ENCODE measurements at regions not wholly inside any gene's neighbourhood (a gene's known extent, or its start where the extent isn't known, plus 50 kb on each side); places are given as distances from the start of the nearest gene placed in this dataset.
"Not testable (repeated sequence)": the region's sequence is repeated elsewhere in the genome, so short reads cannot be mapped to it uniquely, and the experiment has no call there.

DNA sequence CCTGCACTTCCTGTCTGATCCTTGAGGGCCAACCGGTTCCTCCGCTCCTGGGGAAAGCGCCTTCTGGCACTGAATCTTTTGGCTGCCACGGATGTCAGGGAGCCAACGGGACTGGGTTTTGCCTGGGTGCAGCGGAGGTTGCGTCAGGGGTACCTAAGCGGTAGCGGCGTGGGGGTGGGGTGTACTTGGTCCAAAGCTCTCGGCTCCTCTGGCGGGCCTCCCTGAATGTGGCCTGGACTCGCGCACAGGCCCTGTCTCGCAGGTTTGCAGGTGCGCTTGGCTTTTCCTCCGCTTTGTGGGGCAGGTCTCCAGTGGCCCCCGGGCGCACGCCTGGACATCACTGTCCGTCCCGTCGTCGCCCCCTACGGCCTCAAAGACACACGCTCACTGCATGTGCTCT, 1410.1 kb upstream of the PCDH10 start:
- not testable (repeated sequence) for H3K27ac ChIP-seq (ENCODE audit: low read length); H3K4me3 ChIP-seq (ENCODE audit: low read depth in 1 of 2, low read length in 2 of 2); H3K4me1 ChIP-seq (ENCODE audit: control insufficient read depth in 1 of 2, insufficient read depth in 2 of 2, low read length in 2 of 2); H3K36me3 ChIP-seq (ENCODE audit: control insufficient read depth in 1 of 2, insufficient read depth in 2 of 2, low read length in 2 of 2); H3K27me3 ChIP-seq (ENCODE audit: low read depth, low read length); H3K9me3 ChIP-seq (ENCODE audit: control insufficient read depth in 1 of 2, low read length in 2 of 2)

DNA sequence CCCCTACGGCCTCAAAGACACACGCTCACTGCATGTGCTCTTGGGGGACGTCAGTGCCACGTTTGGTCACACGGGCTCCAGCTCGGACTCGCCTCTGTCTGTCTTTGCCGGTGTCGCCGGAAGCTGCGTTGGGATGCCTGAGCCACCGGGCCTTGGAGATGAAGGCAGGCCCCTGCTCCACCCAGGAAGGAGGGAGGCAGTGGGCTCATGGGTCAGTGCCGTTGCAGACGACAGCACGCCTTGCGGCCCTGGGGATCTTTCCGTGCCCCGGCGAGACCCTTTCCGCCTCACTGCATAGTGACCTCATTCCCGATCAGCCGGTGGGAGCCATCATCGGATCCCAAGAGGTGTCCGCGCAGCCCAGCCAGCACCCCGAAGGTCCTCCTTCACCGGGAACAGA, 1407.3 kb upstream of the PCDH10 start:
- H3K27ac ChIP-seq (ENCODE audit: low read length); H3K4me1 ChIP-seq (ENCODE audit: control insufficient read depth in 1 of 2, insufficient read depth in 2 of 2, low read length in 2 of 2); H3K36me3 ChIP-seq (ENCODE audit: control insufficient read depth in 1 of 2, insufficient read depth in 2 of 2, low read length in 2 of 2); H3K9me3 ChIP-seq (ENCODE audit: control insufficient read depth in 1 of 2, low read length in 2 of 2); H3K27me3 ChIP-seq (ENCODE audit: low read depth, low read length); H3K4me3 ChIP-seq (ENCODE audit: low read depth in 1 of 2, low read length in 2 of 2): not testable (repeated sequence)

DNA sequence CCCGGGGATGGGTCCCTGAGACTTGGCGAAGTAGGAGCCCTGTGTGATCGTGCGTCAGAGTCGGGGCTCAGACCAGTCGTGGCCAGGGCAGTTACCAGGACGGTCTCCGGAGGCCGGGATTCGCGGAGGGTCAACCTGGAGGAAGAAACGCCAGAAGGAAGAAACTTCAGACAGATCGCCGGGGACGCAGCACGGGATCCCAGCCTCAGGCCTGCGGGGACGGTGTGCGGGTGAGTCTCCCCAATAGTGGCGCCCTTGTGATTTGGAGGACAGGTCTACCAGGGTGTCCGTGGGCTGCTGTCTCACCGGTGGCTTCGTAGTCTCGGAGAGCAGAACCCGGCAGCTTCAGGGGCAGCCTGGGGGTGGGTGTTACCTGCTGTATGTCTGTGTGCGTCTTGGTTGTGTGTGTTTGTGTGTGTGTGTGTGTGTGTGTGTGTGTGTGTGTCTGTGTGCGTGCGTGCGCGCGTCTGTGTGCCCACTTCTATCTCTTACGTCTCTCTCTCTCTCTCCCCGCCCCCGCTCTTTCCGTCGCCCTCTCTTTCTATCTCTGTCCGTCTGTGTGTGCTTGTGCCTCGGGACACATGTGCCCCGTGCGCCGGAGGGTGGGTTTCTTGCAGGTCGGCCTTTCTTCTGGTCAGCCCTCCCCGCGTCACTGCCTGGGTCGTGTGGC, 1406.4 kb upstream of the PCDH10 start:
- not testable (repeated sequence) for H3K27me3 ChIP-seq (ENCODE audit: low read depth, low read length); H3K36me3 ChIP-seq (ENCODE audit: control insufficient read depth in 1 of 2, insufficient read depth in 2 of 2, low read length in 2 of 2); H3K4me1 ChIP-seq (ENCODE audit: control insufficient read depth in 1 of 2, insufficient read depth in 2 of 2, low read length in 2 of 2); H3K27ac ChIP-seq (ENCODE audit: low read length); H3K9me3 ChIP-seq (ENCODE audit: control insufficient read depth in 1 of 2, low read length in 2 of 2); H3K4me3 ChIP-seq (ENCODE audit: low read depth in 1 of 2, low read length in 2 of 2)

DNA sequence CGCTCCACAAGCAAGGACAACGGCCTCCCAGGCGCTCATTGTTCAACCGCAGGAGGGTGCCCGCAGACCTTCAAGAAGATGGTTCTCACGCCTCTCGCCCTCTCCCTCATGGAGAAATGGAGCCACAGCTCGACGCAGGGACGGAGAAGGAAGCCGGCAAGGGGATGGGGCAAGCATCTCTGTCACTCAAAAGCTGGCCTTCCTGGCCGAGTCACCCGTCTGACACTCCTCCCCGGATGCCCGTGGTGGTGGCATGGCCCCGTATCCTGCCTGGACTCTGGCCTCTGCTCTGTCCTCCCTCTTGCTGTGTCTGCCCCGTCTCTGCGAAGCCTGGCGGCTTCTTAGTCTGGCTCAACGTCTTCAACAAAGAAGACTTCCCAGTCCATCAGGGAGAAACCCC, 1405.7 kb upstream of the PCDH10 start:
- not testable (repeated sequence) for H3K27me3 ChIP-seq (ENCODE audit: low read depth, low read length); H3K27ac ChIP-seq (ENCODE audit: low read length); H3K4me1 ChIP-seq (ENCODE audit: control insufficient read depth in 1 of 2, insufficient read depth in 2 of 2, low read length in 2 of 2); H3K4me3 ChIP-seq (ENCODE audit: low read depth in 1 of 2, low read length in 2 of 2); H3K36me3 ChIP-seq (ENCODE audit: control insufficient read depth in 1 of 2, insufficient read depth in 2 of 2, low read length in 2 of 2); H3K9me3 ChIP-seq (ENCODE audit: control insufficient read depth in 1 of 2, low read length in 2 of 2)

GRCh38 chr4:131747203-131747602, 1401.9 kb upstream of the PCDH10 start:
- H3K36me3 ChIP-seq (ENCODE audit: control insufficient read depth in 1 of 2, insufficient read depth in 2 of 2, low read length in 2 of 2); H3K27ac ChIP-seq (ENCODE audit: low read length); H3K4me1 ChIP-seq (ENCODE audit: control insufficient read depth in 1 of 2, insufficient read depth in 2 of 2, low read length in 2 of 2); H3K9me3 ChIP-seq (ENCODE audit: control insufficient read depth in 1 of 2, low read length in 2 of 2); H3K4me3 ChIP-seq (ENCODE audit: low read depth in 1 of 2, low read length in 2 of 2); H3K27me3 ChIP-seq (ENCODE audit: low read depth, low read length): not testable (repeated sequence)

DNA sequence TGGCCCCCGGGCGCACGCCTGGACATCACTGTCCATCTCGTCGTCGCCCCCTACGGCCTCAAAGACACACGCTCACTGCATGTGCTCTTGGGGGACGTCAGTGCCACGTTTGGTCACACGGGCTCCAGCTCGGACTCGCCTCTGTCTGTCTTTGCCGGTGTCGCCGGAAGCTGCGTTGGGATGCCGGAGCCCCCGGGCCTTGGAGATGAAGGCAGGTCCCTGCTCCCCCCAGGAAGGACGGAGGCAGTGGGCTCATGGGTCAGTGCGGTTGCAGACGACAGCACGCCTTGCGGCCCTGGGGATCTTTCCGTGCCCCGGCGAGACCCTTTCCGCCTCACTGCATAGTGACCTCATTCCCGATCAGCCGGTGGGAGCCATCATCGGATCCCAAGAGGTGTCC, 1399.9 kb upstream of the PCDH10 start:
- H3K4me3 ChIP-seq (ENCODE audit: low read depth in 1 of 2, low read length in 2 of 2); H3K36me3 ChIP-seq (ENCODE audit: control insufficient read depth in 1 of 2, insufficient read depth in 2 of 2, low read length in 2 of 2); H3K27me3 ChIP-seq (ENCODE audit: low read depth, low read length); H3K27ac ChIP-seq (ENCODE audit: low read length); H3K4me1 ChIP-seq (ENCODE audit: control insufficient read depth in 1 of 2, insufficient read depth in 2 of 2, low read length in 2 of 2); H3K9me3 ChIP-seq (ENCODE audit: control insufficient read depth in 1 of 2, low read length in 2 of 2): not testable (repeated sequence)

DNA sequence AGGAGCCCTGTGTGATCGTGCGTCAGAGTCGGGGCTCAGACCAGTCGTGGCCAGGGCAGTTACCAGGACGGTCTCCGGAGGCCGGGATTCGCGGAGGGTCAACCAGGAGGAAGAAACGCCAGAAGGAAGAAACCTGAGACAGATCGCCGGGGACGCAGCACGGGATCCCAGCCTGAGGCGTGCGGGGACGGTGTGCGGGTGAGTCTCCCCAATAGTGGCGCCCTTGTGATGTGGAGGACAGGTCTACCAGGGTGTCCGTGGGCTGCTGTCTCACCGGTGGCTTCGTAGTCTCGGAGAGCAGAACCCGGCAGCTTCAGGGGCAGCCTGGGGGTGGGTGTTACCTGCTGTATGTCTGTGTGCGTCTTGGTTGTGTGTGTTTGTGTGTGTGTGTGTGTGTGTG, 1399.1 kb upstream of the PCDH10 start:
- H3K27me3 ChIP-seq (ENCODE audit: low read depth, low read length); H3K27ac ChIP-seq (ENCODE audit: low read length); H3K4me3 ChIP-seq (ENCODE audit: low read depth in 1 of 2, low read length in 2 of 2); H3K36me3 ChIP-seq (ENCODE audit: control insufficient read depth in 1 of 2, insufficient read depth in 2 of 2, low read length in 2 of 2); H3K4me1 ChIP-seq (ENCODE audit: control insufficient read depth in 1 of 2, insufficient read depth in 2 of 2, low read length in 2 of 2); H3K9me3 ChIP-seq (ENCODE audit: control insufficient read depth in 1 of 2, low read length in 2 of 2): not testable (repeated sequence)

GRCh38 chr4:131750469-131750868, 1398.6 kb upstream of the PCDH10 start:
- not testable (repeated sequence) for H3K4me3 ChIP-seq (ENCODE audit: low read depth in 1 of 2, low read length in 2 of 2); H3K27ac ChIP-seq (ENCODE audit: low read length); H3K9me3 ChIP-seq (ENCODE audit: control insufficient read depth in 1 of 2, low read length in 2 of 2); H3K27me3 ChIP-seq (ENCODE audit: low read depth, low read length); H3K4me1 ChIP-seq (ENCODE audit: control insufficient read depth in 1 of 2, insufficient read depth in 2 of 2, low read length in 2 of 2); H3K36me3 ChIP-seq (ENCODE audit: control insufficient read depth in 1 of 2, insufficient read depth in 2 of 2, low read length in 2 of 2)

DNA sequence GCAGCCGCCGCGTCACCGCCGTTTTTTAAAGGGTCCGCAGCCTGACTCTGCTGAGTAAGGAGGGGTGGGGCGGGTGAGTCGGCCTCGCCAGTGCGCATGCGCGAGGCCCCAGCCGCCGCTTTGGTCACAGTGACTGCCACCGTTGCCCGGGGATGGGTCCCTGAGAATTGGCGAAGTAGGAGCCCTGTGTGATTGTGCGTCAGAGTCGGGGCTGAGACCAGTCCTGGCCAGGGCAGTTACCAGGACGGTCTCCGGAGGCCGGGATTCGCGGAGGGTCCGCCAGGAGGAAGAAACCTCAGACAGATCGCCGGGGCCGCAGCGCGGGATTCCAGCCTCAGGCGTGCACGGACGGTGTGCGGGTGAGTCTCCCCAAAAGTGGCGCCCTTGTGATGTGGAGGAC, 1386.9 kb upstream of the PCDH10 start:
- not testable (repeated sequence) for H3K27ac ChIP-seq (ENCODE audit: low read length); H3K27me3 ChIP-seq (ENCODE audit: low read depth, low read length); H3K9me3 ChIP-seq (ENCODE audit: control insufficient read depth in 1 of 2, low read length in 2 of 2); H3K4me3 ChIP-seq (ENCODE audit: low read depth in 1 of 2, low read length in 2 of 2); H3K4me1 ChIP-seq (ENCODE audit: control insufficient read depth in 1 of 2, insufficient read depth in 2 of 2, low read length in 2 of 2); H3K36me3 ChIP-seq (ENCODE audit: control insufficient read depth in 1 of 2, insufficient read depth in 2 of 2, low read length in 2 of 2)

DNA sequence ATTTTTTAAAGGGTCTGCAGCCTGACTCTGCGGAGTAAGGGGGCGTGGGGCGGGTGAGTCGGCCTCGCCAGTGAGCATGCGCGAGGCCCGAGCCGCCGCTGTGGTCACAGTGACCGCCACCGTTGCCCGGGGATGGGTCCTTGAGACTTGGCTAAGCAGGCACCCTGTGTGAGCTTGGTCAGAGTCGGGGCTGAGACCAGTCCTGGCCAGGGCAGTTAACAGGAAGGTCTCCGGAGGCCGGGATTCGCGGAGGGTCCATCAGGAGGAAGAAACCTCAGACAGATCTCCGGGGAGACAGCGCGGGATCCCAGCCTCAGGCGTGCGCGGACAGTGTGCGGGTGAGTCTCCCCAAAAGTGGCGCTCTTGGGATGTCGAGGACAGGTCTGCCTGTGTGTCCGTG, 1384.4 kb upstream of the PCDH10 start:
- no peaks in the 10 kb centered on the region for H3K27me3 ChIP-seq (ENCODE audit: low read depth, low read length)
- H3K4me3 ChIP-seq (ENCODE audit: low read depth in 1 of 2, low read length in 2 of 2) = no peak overlapping the region
- H3K36me3 ChIP-seq (ENCODE audit: control insufficient read depth in 1 of 2, insufficient read depth in 2 of 2, low read length in 2 of 2) = no peaks in the 10 kb centered on the region
- no peaks in the 10 kb centered on the region for H3K9me3 ChIP-seq (ENCODE audit: control insufficient read depth in 1 of 2, low read length in 2 of 2)
- H3K27ac ChIP-seq (ENCODE audit: low read length) = no peak overlapping the region
- no peaks in the 10 kb centered on the region for H3K4me1 ChIP-seq (ENCODE audit: control insufficient read depth in 1 of 2, insufficient read depth in 2 of 2, low read length in 2 of 2)

DNA sequence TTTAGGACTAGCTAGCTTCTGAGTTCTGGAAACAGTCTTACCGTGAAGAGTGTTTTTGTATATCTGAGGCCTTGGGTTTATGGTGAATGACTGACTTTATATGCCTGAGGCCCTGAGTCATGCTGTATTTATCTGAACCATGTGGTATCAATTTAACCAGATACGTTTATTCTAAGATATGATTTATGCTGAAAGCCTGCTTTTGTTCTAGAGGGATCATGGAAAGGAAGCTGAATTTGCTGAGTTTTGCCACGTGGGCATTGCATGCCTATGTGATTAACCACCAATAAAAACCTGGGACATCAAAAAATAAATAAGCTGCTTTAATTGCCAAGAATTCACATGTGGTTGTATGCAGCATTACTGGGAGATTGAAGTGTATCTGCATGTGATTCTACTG, 1374.7 kb upstream of the PCDH10 start:
- not testable (repeated sequence) for H3K4me1 ChIP-seq (ENCODE audit: control insufficient read depth in 1 of 2, insufficient read depth in 2 of 2, low read length in 2 of 2); H3K4me3 ChIP-seq (ENCODE audit: low read depth in 1 of 2, low read length in 2 of 2); H3K27me3 ChIP-seq (ENCODE audit: low read depth, low read length); H3K27ac ChIP-seq (ENCODE audit: low read length); H3K36me3 ChIP-seq (ENCODE audit: control insufficient read depth in 1 of 2, insufficient read depth in 2 of 2, low read length in 2 of 2); H3K9me3 ChIP-seq (ENCODE audit: control insufficient read depth in 1 of 2, low read length in 2 of 2)

DNA sequence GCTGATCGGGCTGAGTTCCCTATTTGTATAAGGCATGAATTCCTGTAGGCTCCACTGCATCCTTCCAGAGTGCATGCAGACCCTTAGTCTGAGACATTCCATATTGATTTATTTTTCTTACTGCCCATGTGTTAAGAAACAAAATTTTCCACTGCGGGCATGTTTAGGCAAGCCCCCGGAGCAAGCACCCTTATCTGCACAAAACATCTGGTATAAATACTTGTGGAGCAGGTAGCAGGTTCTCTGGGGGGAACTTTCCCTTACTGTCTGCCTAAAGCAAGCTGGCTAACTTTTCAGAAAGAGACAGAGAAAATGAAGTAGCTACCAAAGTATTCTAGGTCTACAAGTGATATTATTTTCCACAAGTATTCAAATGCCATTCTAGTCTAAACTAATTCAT, 1338.5 kb upstream of the PCDH10 start:
- not testable (repeated sequence) for H3K27me3 ChIP-seq (ENCODE audit: low read depth, low read length); H3K27ac ChIP-seq (ENCODE audit: low read length); H3K9me3 ChIP-seq (ENCODE audit: control insufficient read depth in 1 of 2, low read length in 2 of 2); H3K4me1 ChIP-seq (ENCODE audit: control insufficient read depth in 1 of 2, insufficient read depth in 2 of 2, low read length in 2 of 2); H3K4me3 ChIP-seq (ENCODE audit: low read depth in 1 of 2, low read length in 2 of 2); H3K36me3 ChIP-seq (ENCODE audit: control insufficient read depth in 1 of 2, insufficient read depth in 2 of 2, low read length in 2 of 2)
